ENCODE measurements at regions not wholly inside any gene's neighbourhood (a gene's known extent, or its start where the extent isn't known, plus 50 kb on each side); places are given as distances from the start of the nearest gene placed in this dataset.

- TF ChIP-seq CTCF (IDR thresholded peaks at IDR 0.05; ENCODE audit: low read depth, low read length) (no peak), EZH2phosphoT487 (IDR thresholded peaks at IDR 0.05; ENCODE audit: low read depth) (no peak)
Observed at GRCh38 chr11:25816411-25816810, 515.5 kb upstream of the ANO3 start.
